Activated CD8-positive, alpha-beta T cell treated with anti-CD3 and anti-CD28 coated beads, Interleukin-2, amount 10 ng/mL, durations not matched to agents 7 days and 5 days (primary cell): ENCODE measurements at regions not wholly inside any gene's neighbourhood (a gene's known extent, or its start where the extent isn't known, plus 50 kb on each side); places are given as distances from the start of the nearest gene placed in this dataset.
"Not testable (repeated sequence)": the region's sequence is repeated elsewhere in the genome, so short reads cannot be mapped to it uniquely, and the experiment has no call there.

Experiments
- ATAC-seq: fragments of 150-1000 bp; cut with Tn5 transposase; one replicate; pipeline ENCODE4 v1.10.0; 2021; ENCODE audit warnings: moderate library complexity
- CTCF ChIA-PET: fragments of 350-600 bp; sonication (Branson Sonifier 250); formaldehyde crosslinking; loops from one replicate; lab custom pipeline; 2021; ENCODE audit warnings: antibody characterized with exemption; lab: Charles Lee
- POLR2A ChIA-PET: fragments of 350-600 bp; sonication (Branson Sonifier 250); formaldehyde crosslinking; loops from one replicate; lab custom pipeline; 2021; ENCODE audit warnings: antibody characterized with exemption; lab: Charles Lee
- DNase-seq: peaks from one replicate; pipeline ENCODE4 v3.0.0-alpha.2; 2020
- H3K27ac Mint-ChIP-seq: one replicate; pipeline ENCODE4 v1.8.0; 2021; ENCODE audit warnings: mild to moderate bottlenecking, mixed read lengths
- H3K27me3 Mint-ChIP-seq: one replicate; pipeline ENCODE4 v1.8.0; 2021; ENCODE audit warnings: low read depth, mixed read lengths
- H3K36me3 Mint-ChIP-seq: one replicate; pipeline ENCODE4 v1.8.0; 2021; ENCODE audit warnings: low read depth, mixed read lengths
- H3K4me1 Mint-ChIP-seq: one replicate; pipeline ENCODE4 v1.8.0; 2021; ENCODE audit warnings: low read depth, mixed read lengths
- H3K4me3 Mint-ChIP-seq: one replicate; pipeline ENCODE4 v1.8.0; 2021; ENCODE audit warnings: mild to moderate bottlenecking, mixed read lengths
- H3K9me3 Mint-ChIP-seq: one replicate; pipeline ENCODE4 v1.8.0; 2022; ENCODE audit warnings: mixed read lengths; ENCODE audit not compliant: insufficient read depth

DNA sequence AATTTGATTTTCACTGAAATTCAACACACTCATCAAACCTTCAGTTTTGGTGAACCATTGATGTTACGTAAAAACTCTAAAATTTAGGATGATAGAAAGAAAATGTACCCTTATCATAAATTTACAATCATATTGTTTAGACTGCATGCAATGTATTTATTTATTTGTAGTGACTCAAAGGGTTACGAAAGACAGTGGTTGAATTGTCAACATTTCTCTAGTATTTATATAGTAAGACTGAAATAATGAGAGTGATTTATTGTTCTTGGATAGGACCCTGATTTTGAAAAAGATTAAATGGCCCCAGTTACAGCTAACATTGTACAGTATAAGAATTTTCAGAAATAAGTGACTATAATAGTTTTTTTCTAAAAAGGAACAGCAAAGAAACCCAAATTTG is 591.5 kb downstream of the RFPL4B start:
- no peak for DNase-seq
- no peaks in the 10 kb centered on the region for H3K4me1 Mint-ChIP-seq
- no peak overlapping the region for H3K4me3 Mint-ChIP-seq
- no peaks in the 10 kb centered on the region for H3K27me3 Mint-ChIP-seq
- H3K9me3 Mint-ChIP-seq = no peaks in the 10 kb centered on the region
- no peak for ATAC-seq
- no peak overlapping the region for H3K27ac Mint-ChIP-seq
- H3K36me3 Mint-ChIP-seq = no peaks in the 10 kb centered on the region
- CTCF ChIA-PET = no interaction called here
- POLR2A ChIA-PET = no interaction called here

- Mint-ChIP-seq H3K27ac (no peak overlapping the region), H3K4me3 (no peak overlapping the region), H3K4me1 (no peaks in the 10 kb centered on the region), H3K27me3 (no peaks in the 10 kb centered on the region), H3K9me3 (no peaks in the 10 kb centered on the region), H3K36me3 (no peaks in the 10 kb centered on the region)
- CTCF ChIA-PET = no interaction called here
- DNase-seq (no peak), ATAC-seq (no peak)
- POLR2A ChIA-PET = no interaction called here
Observed at GRCh38 chr6:112939563-112939962, 592.4 kb downstream of the RFPL4B start.

DNA sequence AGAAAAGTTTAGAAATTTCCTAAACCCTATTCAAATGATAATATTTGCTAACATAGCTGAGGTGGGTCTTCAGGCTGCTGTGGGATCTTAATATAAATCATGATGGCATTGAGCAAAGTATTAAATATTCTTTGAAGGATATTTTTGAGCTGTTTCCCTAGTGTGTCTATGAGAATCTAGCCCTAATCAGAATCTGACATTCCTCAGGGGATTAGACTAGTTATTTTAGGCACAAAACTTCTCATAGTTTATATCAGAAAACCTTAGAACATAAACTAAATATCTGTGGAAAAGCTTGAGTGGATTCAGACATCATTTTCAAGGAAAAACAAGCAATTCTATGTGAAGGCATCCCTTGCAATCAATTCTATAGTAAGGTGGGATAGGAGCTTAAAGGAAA is 594.5 kb downstream of the RFPL4B start:
- H3K4me1 Mint-ChIP-seq = no peaks in the 10 kb centered on the region
- DNase-seq = no peak
- ChIA-PET POLR2A (no interaction called here), CTCF (no interaction called here)
- no peaks in the 10 kb centered on the region for H3K9me3 Mint-ChIP-seq
- no peak overlapping the region for H3K27ac Mint-ChIP-seq
- no peak overlapping the region for H3K4me3 Mint-ChIP-seq
- H3K27me3 Mint-ChIP-seq = no peaks in the 10 kb centered on the region
- H3K36me3 Mint-ChIP-seq = no peaks in the 10 kb centered on the region
- ATAC-seq = no peak

DNA sequence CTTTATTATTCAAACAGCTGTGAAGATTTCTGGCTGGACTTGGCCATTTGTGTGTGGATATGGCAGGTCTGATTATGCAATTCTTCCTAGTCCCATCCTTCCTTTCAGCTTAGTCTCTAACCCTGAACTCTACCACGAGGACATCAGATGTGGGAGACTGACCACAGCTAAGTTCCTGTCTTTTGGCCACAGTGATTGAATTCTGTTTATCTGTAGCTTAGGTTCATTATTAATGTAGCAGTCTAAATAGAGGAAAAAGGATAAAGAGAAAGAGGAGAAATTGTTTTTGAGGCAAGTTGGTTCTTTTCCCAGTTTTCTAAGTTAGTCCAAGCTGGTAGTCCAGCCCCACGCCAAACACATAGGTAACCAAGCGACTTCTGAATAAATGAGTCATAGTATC is 598.9 kb downstream of the RFPL4B start:
- no peak for DNase-seq
- Mint-ChIP-seq H3K4me1 (no peaks in the 10 kb centered on the region), H3K36me3 (no peaks in the 10 kb centered on the region), H3K27me3 (no peaks in the 10 kb centered on the region), H3K4me3 (no peak overlapping the region), H3K9me3 (no peaks in the 10 kb centered on the region), H3K27ac (no peak overlapping the region)
- no peak for ATAC-seq
- ChIA-PET CTCF (no interaction called here), POLR2A (no interaction called here)

GRCh38 chr6:112947507-112947906 is 600.4 kb downstream of the RFPL4B start:
- no peak overlapping the region for H3K4me3 Mint-ChIP-seq
- ATAC-seq (no peak), DNase-seq (no peak)
- H3K9me3 Mint-ChIP-seq = no peaks in the 10 kb centered on the region
- H3K27me3 Mint-ChIP-seq = no peaks in the 10 kb centered on the region
- no peaks in the 10 kb centered on the region for H3K4me1 Mint-ChIP-seq
- H3K36me3 Mint-ChIP-seq = no peaks in the 10 kb centered on the region
- POLR2A ChIA-PET = no interaction called here
- CTCF ChIA-PET = no interaction called here
- H3K27ac Mint-ChIP-seq = no peak overlapping the region

DNA sequence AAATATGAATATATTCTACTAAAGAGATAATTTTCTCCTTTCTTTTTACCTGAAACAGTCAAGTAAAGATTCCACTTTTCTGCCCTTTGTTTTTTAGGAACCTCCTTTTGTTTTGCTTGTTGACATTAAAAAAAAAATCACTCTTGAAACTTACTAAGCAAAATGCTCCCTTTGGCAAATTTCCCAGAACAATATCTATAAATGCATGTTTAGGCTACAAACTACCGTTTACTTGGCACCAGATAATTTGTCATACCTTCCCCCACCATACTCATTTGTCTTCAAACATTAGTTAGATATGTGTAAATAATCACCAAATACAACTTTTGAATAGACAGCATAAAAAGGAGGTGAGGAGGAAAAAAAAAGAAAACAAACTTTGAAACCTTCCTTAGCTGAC is 604.7 kb downstream of the RFPL4B start:
- POLR2A ChIA-PET = no interaction called here
- ATAC-seq (no peak), DNase-seq (no peak)
- H3K27me3 Mint-ChIP-seq = no peaks in the 10 kb centered on the region
- H3K36me3 Mint-ChIP-seq = no peaks in the 10 kb centered on the region
- CTCF ChIA-PET = no interaction called here
- H3K27ac Mint-ChIP-seq = no peak overlapping the region
- no peak overlapping the region for H3K4me3 Mint-ChIP-seq
- H3K4me1 Mint-ChIP-seq = no peaks in the 10 kb centered on the region
- H3K9me3 Mint-ChIP-seq = no peaks in the 10 kb centered on the region

DNA sequence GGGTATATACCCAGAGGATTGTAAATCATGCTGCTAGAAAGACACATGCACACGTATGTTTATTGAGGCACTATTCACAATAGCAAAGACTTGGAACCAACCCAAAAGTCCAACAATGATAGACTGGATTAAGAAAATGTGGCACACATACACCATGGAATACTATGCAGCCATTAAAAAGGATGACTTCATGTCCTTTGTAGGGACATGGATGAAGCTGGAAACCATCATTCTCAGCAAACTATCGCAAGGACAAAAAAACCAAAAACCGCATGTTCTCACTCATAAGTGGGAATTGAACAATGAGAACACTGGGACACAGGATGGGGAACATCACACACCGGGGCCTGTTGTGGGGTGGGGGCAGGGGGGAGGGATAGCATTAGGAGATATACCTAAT is 608.6 kb downstream of the RFPL4B start:
- ATAC-seq, H3K9me3 Mint-ChIP-seq, POLR2A ChIA-PET, DNase-seq, H3K4me3 Mint-ChIP-seq, H3K4me1 Mint-ChIP-seq, H3K27ac Mint-ChIP-seq, H3K27me3 Mint-ChIP-seq, CTCF ChIA-PET, H3K36me3 Mint-ChIP-seq: not testable (repeated sequence)

DNA sequence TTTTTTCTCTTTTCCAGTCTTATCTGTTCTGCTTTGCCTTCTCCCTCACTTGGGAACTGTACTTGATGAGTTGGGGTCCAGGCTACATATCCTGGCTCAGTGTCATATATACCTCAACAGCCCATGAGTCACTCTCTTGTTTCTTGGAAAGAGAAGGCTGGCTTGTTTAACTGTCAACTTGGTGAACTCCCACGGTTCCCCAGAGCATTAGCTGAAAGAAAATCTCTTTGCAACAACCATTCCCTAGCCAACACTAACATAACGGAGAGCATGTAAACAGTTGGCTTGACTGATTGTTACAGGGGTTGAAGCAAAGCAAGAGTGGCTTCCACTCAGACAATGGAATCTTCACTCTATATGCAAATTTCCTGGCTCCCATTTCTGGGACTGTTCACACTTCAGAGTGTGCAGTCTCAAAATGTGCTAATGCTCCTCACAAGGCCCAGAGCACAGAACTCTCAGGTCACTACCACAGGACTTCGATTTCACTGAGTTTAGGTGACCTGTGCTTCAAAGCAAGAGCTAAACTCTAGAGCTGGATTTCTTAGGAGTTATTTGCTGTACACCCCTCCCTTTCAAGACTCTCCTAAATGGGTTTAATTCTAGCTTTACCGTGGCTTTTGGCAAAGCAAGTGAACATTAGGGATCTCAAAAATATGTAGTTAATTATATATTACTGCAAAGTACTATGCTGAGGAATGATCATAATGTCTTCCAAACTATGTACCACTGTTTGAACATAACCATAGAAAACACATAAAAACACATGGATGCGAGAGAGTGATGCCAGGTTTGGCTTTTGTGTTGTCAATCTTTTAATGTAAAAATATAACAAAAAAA is 609.8 kb downstream of the RFPL4B start:
- Mint-ChIP-seq H3K4me3 (no peak overlapping the region), H3K4me1 (no peaks in the 10 kb centered on the region), H3K9me3 (no peaks in the 10 kb centered on the region), H3K36me3 (no peaks in the 10 kb centered on the region), H3K27me3 (no peaks in the 10 kb centered on the region), H3K27ac (no peak overlapping the region)
- ChIA-PET POLR2A (no interaction called here), CTCF (no interaction called here)
- ATAC-seq (no peak), DNase-seq (no peak)

DNA sequence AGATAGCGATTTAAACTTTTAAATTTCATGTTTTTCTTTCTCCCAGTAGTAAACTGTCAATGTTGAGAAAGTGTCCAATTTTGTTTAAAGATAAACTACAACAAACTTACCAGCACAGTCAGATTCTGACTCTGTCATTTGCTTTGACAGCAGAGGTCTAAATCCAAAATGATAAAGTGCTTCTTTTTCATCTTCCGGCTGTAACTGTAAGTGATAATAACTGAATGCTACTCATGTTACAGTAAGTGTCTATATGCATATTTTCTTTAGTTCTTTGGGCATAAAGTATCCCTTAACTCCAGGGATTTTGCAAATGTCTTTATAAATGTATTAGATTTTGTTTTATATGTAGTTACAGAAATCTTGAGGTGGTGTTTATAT is 610.4 kb downstream of the RFPL4B start:
- no peak for ATAC-seq
- no peak overlapping the region for H3K27ac Mint-ChIP-seq
- no peaks in the 10 kb centered on the region for H3K4me1 Mint-ChIP-seq
- DNase-seq = no peak
- ChIA-PET CTCF (no interaction called here), POLR2A (no interaction called here)
- H3K27me3 Mint-ChIP-seq = no peaks in the 10 kb centered on the region
- no peaks in the 10 kb centered on the region for H3K36me3 Mint-ChIP-seq
- no peak overlapping the region for H3K4me3 Mint-ChIP-seq
- no peaks in the 10 kb centered on the region for H3K9me3 Mint-ChIP-seq

DNA sequence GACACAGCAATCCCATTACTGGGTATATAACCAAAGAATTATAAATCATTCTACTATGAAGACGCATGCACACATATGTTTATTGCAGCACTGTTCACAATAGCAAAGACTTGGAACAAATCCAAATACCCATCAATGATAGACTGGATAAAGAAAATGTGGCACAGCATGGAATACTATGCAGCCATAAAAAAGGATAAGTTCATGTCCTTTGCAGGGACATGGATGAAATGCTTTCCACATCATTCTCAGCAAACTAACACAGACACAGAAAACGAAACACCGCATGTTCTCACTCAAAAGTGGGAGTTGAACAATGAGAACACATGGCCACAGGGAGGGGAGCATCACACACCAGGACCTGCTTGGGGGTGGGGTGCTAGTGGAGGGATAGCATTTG is 613.0 kb downstream of the RFPL4B start:
- ATAC-seq, DNase-seq, H3K9me3 Mint-ChIP-seq, CTCF ChIA-PET, H3K4me1 Mint-ChIP-seq, POLR2A ChIA-PET, H3K27ac Mint-ChIP-seq, H3K4me3 Mint-ChIP-seq, H3K36me3 Mint-ChIP-seq, H3K27me3 Mint-ChIP-seq: not testable (repeated sequence)

GRCh38 chr6:112967974-112968373 is 620.8 kb downstream of the RFPL4B start:
- no peak overlapping the region for H3K4me3 Mint-ChIP-seq
- ChIA-PET CTCF (no interaction called here), POLR2A (no interaction called here)
- H3K27ac Mint-ChIP-seq = no peak overlapping the region
- no peaks in the 10 kb centered on the region for H3K36me3 Mint-ChIP-seq
- ATAC-seq = no peak
- H3K4me1 Mint-ChIP-seq = no peaks in the 10 kb centered on the region
- H3K27me3 Mint-ChIP-seq = no peaks in the 10 kb centered on the region
- H3K9me3 Mint-ChIP-seq = no peaks in the 10 kb centered on the region
- DNase-seq = no peak

DNA sequence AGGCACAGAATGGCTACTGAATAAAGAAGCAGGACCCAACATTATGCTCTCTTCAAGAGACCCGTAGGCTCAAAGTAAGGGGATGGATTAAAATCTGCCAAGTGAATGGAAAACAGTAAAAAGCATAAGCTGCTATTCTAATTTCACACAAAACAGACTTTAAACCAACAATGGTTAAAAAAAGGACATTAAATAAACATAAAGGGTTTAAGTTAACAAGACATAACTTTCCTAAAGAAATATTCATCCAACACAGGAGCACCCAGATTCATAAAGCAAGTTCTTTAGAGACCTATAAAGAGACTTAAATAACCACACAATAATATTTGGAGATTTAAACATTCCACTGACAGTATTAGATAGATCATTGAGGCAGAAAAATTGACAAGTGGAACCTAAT is 624.5 kb downstream of the RFPL4B start:
- Mint-ChIP-seq H3K9me3 (no peaks in the 10 kb centered on the region), H3K27ac (no peak overlapping the region), H3K36me3 (no peaks in the 10 kb centered on the region), H3K27me3 (no peaks in the 10 kb centered on the region), H3K4me1 (no peaks in the 10 kb centered on the region), H3K4me3 (no peak overlapping the region)
- ChIA-PET POLR2A (no interaction called here), CTCF (no interaction called here)
- DNase-seq (no peak), ATAC-seq (no peak)

DNA sequence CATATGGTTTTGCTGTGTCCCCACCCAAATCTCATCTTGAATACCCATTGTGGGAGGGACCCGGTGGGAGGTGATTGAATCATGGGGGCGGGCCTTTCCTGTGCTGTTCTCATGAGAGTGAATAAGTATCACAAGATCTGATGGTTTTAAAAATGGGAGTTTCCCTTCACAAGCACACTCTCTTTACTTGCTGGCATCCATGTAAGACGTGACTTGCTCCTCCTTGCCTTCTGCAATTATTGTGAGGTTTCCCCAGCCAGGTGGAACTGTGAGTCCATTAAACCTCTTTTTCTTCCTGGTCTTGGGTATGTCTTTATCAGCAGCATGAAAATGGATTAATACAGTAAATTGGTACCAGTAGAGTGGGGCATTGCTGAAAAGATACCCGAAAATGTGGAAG is 627.8 kb downstream of the RFPL4B start:
- H3K4me3 Mint-ChIP-seq, H3K27ac Mint-ChIP-seq, CTCF ChIA-PET, ATAC-seq, H3K36me3 Mint-ChIP-seq, H3K4me1 Mint-ChIP-seq, H3K27me3 Mint-ChIP-seq, POLR2A ChIA-PET, DNase-seq, H3K9me3 Mint-ChIP-seq: not testable (repeated sequence)
